ENCODE measurements at regions not wholly inside any gene's neighbourhood (a gene's known extent, or its start where the extent isn't known, plus 50 kb on each side); places are given as distances from the start of the nearest gene placed in this dataset.

DNA sequence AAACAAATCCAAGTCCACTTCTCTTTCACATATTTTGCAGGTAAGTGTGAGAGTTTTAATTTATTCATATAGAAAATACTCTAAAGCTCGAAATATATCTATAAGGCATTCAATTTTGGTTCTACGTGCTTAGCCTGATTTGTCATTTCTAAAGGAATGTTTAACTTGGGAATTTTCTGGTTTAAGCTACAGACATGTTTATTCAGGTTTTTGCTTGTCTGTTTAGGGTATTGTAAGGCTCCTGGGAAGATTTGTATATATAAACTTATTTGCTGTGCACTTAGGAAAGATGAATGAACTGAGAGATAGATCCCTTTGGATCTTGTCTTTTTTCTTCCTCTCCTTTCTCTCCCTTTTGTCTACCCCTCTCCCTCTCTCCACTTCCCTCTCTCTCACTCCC is 185.9 kb upstream of the NEIL3 start:
- no peak for TF ChIP-seq CTCF (IDR thresholded peaks at IDR 0.05)
- H3K36me3 Mint-ChIP-seq (ENCODE audit: low read depth): peaks cover 10% of the 10 kb centered on the region
- peaks cover 21% of the 10 kb centered on the region for H3K4me1 Mint-ChIP-seq (ENCODE audit: low read depth)

DNA sequence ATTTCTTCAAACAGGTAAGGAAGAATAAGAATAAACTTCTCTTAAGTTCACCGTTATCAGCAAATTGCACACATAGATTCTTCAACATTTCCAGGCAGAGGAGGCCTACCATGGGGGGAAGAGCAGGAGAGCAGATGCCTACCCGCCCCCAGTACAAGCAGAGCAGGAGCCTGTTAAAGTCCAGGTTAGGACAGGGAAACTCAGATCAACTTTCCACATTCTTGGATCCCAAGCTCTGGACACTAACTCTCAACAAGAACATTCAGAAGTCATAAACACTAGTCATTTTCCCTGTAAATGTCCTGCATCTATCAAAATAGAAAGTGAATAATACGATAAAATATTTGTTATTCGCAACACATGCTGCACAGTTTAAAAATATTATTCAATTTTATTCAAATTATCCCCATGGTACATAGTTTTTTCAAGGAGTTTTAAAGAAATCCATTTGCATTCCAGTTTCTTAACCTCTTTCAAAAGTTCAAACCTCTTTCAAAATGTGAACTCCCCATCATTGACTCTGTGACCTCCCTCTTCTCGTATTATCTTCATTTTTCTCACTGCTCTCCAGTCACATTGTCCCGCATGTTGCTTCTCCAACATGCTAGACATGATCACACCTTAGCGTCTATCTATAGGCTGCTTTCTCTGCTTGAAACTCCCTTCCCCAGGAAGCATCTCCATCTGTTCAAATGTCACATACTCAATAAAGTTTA is 185.2 kb upstream of the NEIL3 start:
- peaks cover 13% of the 10 kb centered on the region for H3K36me3 Mint-ChIP-seq (ENCODE audit: low read depth)
- no peaks in the 10 kb centered on the region for H3K27me3 Mint-ChIP-seq (ENCODE audit: low read depth)
- DNase-seq (ENCODE audit: low spot score): no peak
- H3K4me1 Mint-ChIP-seq (ENCODE audit: low read depth): peaks cover 14% of the 10 kb centered on the region
- no peak for TF ChIP-seq CTCF (IDR thresholded peaks at IDR 0.05)
- no peak overlapping the region for H3K27ac Mint-ChIP-seq (ENCODE audit: unreplicated experiment)
- H3K4me3 Mint-ChIP-seq (ENCODE audit: unreplicated experiment): no peak overlapping the region
- peaks cover 28% of the 10 kb centered on the region for H3K9me3 Mint-ChIP-seq (ENCODE audit: low read depth)

More for the DNA sequence above, 185.9 kb upstream of the NEIL3 start:
- DNase-seq (ENCODE audit: low spot score): no peak
- no peak overlapping the region for H3K4me3 Mint-ChIP-seq (ENCODE audit: unreplicated experiment)
- H3K9me3 Mint-ChIP-seq (ENCODE audit: low read depth): peaks cover 25% of the 10 kb centered on the region
- no peaks in the 10 kb centered on the region for H3K27me3 Mint-ChIP-seq (ENCODE audit: low read depth)
- H3K27ac Mint-ChIP-seq (ENCODE audit: unreplicated experiment): no peak overlapping the region

DNA sequence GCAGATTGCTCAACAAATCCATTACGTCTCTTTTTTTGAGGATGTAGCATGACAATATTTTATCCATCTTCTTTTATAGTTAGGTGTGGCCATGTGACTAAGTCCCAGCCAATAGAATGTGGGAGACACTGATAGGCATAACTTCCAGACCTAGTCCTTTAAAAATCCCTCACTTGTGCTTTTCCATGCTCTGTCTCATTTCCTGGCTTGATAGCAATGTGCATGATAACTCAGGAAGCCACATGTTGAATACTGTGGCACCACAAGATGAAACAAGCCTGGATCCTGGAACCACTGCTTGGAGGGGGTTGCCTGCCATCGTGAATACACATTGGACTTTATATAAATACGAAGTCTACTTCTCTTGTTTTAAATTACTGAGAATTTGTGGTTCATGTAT is 184.0 kb upstream of the NEIL3 start:
- no peak for DNase-seq (ENCODE audit: low spot score)
- Mint-ChIP-seq H3K4me1 (ENCODE audit: low read depth) (peaks cover 12% of the 10 kb centered on the region), H3K4me3 (ENCODE audit: unreplicated experiment) (no peak overlapping the region), H3K27ac (ENCODE audit: unreplicated experiment) (no peak overlapping the region), H3K36me3 (ENCODE audit: low read depth) (peaks cover 9% of the 10 kb centered on the region), H3K27me3 (ENCODE audit: low read depth) (no peaks in the 10 kb centered on the region), H3K9me3 (ENCODE audit: low read depth) (peaks cover 25% of the 10 kb centered on the region)
- TF ChIP-seq CTCF (IDR thresholded peaks at IDR 0.05): no peak

DNA sequence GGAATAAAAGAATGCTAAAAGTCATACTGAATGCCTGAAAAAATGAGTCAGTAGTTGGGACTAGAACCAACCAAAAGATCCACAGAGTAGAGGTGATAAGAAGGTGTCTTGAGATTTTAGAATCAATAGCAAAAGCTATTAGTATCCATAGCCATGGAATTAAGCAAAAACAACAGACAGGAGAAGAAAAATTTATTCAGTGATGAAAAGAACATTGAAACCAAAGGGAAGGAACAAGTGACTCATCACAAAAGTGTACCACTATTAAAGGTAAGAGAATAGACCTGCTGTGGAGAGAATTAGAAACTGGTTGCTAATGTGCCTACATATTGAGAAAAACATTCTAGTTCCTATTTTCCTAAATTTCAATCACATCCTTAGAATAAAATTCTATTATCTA is 182.0 kb upstream of the NEIL3 start:
- Mint-ChIP-seq H3K27me3 (ENCODE audit: low read depth) (no peaks in the 10 kb centered on the region), H3K36me3 (ENCODE audit: low read depth) (peaks cover 9% of the 10 kb centered on the region), H3K27ac (ENCODE audit: unreplicated experiment) (no peak overlapping the region), H3K9me3 (ENCODE audit: low read depth) (peaks cover 26% of the 10 kb centered on the region), H3K4me3 (ENCODE audit: unreplicated experiment) (no peak overlapping the region), H3K4me1 (ENCODE audit: low read depth) (peaks cover 12% of the 10 kb centered on the region)
- no peak for TF ChIP-seq CTCF (IDR thresholded peaks at IDR 0.05)
- DNase-seq (ENCODE audit: low spot score): no peak

GRCh38 chr4:177128306-177128705 is 181.4 kb upstream of the NEIL3 start:
- H3K9me3 Mint-ChIP-seq (ENCODE audit: low read depth): peaks cover 26% of the 10 kb centered on the region
- TF ChIP-seq CTCF (IDR thresholded peaks at IDR 0.05): no peak
- no peak overlapping the region for H3K4me3 Mint-ChIP-seq (ENCODE audit: unreplicated experiment)
- H3K36me3 Mint-ChIP-seq (ENCODE audit: low read depth): peaks cover 9% of the 10 kb centered on the region
- peak overlapping the region; percentile 65 for H3K27ac Mint-ChIP-seq (ENCODE audit: unreplicated experiment)
- no peak for DNase-seq (ENCODE audit: low spot score)
- peaks cover 12% of the 10 kb centered on the region for H3K4me1 Mint-ChIP-seq (ENCODE audit: low read depth)
- no peaks in the 10 kb centered on the region for H3K27me3 Mint-ChIP-seq (ENCODE audit: low read depth)
